MM.1S (cell line): ENCODE measurements at regions not wholly inside any gene's neighbourhood (a gene's known extent, or its start where the extent isn't known, plus 50 kb on each side); places are given as distances from the start of the nearest gene placed in this dataset.

Experiments used
- EZH2 ChIP-seq: fragments of 300-600 bp; sonication (generic); optimal IDR thresholded peaks from 2 replicates; pipeline ENCODE3; 2017; ENCODE audit warnings: low read depth, mild to moderate bottlenecking, antibody characterized with exemption, low read length, mixed read lengths
- TF ChIP-seq, protein P1 (sequence below): fragments of 300-600 bp; sonication (generic); IDR thresholded peaks from 2 replicates; pipeline ENCODE4 v1.5.1; 2016; ENCODE audit warnings: antibody characterized with exemption, low read length, mixed read lengths

- TF ChIP-seq, protein P1, sequence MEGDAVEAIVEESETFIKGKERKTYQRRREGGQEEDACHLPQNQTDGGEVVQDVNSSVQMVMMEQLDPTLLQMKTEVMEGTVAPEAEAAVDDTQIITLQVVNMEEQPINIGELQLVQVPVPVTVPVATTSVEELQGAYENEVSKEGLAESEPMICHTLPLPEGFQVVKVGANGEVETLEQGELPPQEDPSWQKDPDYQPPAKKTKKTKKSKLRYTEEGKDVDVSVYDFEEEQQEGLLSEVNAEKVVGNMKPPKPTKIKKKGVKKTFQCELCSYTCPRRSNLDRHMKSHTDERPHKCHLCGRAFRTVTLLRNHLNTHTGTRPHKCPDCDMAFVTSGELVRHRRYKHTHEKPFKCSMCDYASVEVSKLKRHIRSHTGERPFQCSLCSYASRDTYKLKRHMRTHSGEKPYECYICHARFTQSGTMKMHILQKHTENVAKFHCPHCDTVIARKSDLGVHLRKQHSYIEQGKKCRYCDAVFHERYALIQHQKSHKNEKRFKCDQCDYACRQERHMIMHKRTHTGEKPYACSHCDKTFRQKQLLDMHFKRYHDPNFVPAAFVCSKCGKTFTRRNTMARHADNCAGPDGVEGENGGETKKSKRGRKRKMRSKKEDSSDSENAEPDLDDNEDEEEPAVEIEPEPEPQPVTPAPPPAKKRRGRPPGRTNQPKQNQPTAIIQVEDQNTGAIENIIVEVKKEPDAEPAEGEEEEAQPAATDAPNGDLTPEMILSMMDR, result no peak
- TF ChIP-seq EZH2, result no peak
These were observed 376.2 kb upstream of the TOM1L1 start for GRCh38 chr17:54524501-54524900.
